HCT116 (cell line): ENCODE measurements at regions not wholly inside any gene's neighbourhood (a gene's known extent, or its start where the extent isn't known, plus 50 kb on each side); places are given as distances from the start of the nearest gene placed in this dataset.

ENCODE experiments used
- ATAC-seq: fragments of 200-7000 bp; cut with Tn5 transposase; 2 replicates; pipeline ENCODE4 v1.9.1; 2020; ENCODE audit warnings: mild to moderate bottlenecking, moderate library complexity
- BruUV-seq: library from RNA; stranded (reverse); fragments of 400-500 nt; replicated peaks from 2 replicates; lab custom pipeline; 2021; lab: Mats Ljungman, UMichigan
- CTCF ChIA-PET: fragments of 300-600 bp; sonication (Branson Sonifier 250); formaldehyde crosslinking; loops from one replicate; lab custom pipeline; 2021; ENCODE audit warnings: antibody characterized with exemption; lab: Charles Lee
- POLR2A ChIA-PET: fragments of 300-600, 350-600 bp; sonication (Branson Sonifier 250); formaldehyde crosslinking; loops from one replicate; lab custom pipeline; 2021; ENCODE audit warnings: antibody characterized with exemption; lab: Charles Lee
- RAD21 ChIA-PET, 2 experiments: fragments of 300-600 bp; sonication (Branson Sonifier 250); formaldehyde crosslinking; loops; one replicate each; lab custom pipeline; 2023; ENCODE audit warnings: low total read pairs in 2 of 2; ENCODE audit not compliant: uncharacterized antibody in 2 of 2, unreplicated experiment in 2 of 2, low non-redundant PET in 1 of 2; lab: Charles Lee
- DNase-seq: peaks from one replicate; pipeline ENCODE4 v3.0.0-alpha.2; 2010; ENCODE audit warnings: low read depth, low spot score
- H2AFZ ChIP-seq: fragments of 200-600 bp; shearing (Covaris generic), sonication (generic); 2 replicates; pipeline ENCODE4 v1.6.1; 2017; ENCODE audit warnings: low read depth, mixed run types, mixed read lengths, antibody characterized with exemption, low read length; ENCODE audit not compliant: poor library complexity, severe bottlenecking
- H3K27ac ChIP-seq: 2 replicates; pipeline ENCODE4 v1.5.1; 2012; ENCODE audit warnings: low read depth, low read length
- H3K27me3 ChIP-seq: fragments of 200-600 bp; sonication (generic); 2 replicates; pipeline ENCODE4 v1.6.1; 2016; ENCODE audit warnings: mixed run types, low read length, mixed read lengths; ENCODE audit not compliant: insufficient read depth
- H3K36me3 ChIP-seq, 2 experiments: fragments of 200-500 bp in 1 of 2; fragments of 200-600 bp in 1 of 2; sonication (Bioruptor generic) in 1 of 2; sonication (generic) in 1 of 2; 2 replicates each; pipeline versions ENCODE4 v1.5.1 to v1.6.1; 2014 to 2016; ENCODE audit warnings: low read length in 2 of 2, inconsistent platforms in 1 of 2, mixed read lengths in 1 of 2, mixed run types in 1 of 2; ENCODE audit not compliant: insufficient read depth in 2 of 2, control insufficient read depth in 1 of 2
- H3K4me1 ChIP-seq, 2 experiments: fragments of 200-600 bp in 1 of 2; sonication (generic) in 1 of 2; 2 replicates each; pipeline versions ENCODE4 v1.5.1 to v1.6.1; 2012 to 2017; ENCODE audit warnings: low read length in 2 of 2, inconsistent platforms in 1 of 2, mild to moderate bottlenecking in 1 of 2, mixed read lengths in 1 of 2, mixed run types in 1 of 2, moderate library complexity in 1 of 2; ENCODE audit not compliant: insufficient read depth in 2 of 2, control insufficient read depth in 1 of 2
- H3K4me2 ChIP-seq: fragments of 200-600 bp; sonication (generic); 2 replicates; pipeline ENCODE4 v1.6.1; 2017; ENCODE audit warnings: mixed run types, low read length, mixed read lengths
- H3K4me3 ChIP-seq, 2 experiments: fragments of 200-600 bp in 1 of 2; sonication (generic) in 1 of 2; replicated peaks in 1 of 2; 2 replicates each; pipeline ENCODE4 v1.5.1; 2011 to 2016; ENCODE audit warnings: low read length in 2 of 2, control low read depth in 1 of 2, low read depth in 1 of 2, mild to moderate bottlenecking in 1 of 2, mixed read lengths in 1 of 2, mixed run types in 1 of 2
- H3K79me2 ChIP-seq: fragments of 200-600 bp; sonication (generic); 2 replicates; pipeline ENCODE4 v1.6.1; 2017; ENCODE audit warnings: mild to moderate bottlenecking, mixed run types, low read length, moderate library complexity, mixed read lengths; ENCODE audit not compliant: insufficient read depth
- H3K9ac ChIP-seq: fragments of 200-600 bp; sonication (generic); 2 replicates; pipeline ENCODE4 v1.6.1; 2016; ENCODE audit warnings: low read length, mixed read lengths
- H3K9me2 ChIP-seq: fragments of 200-600 bp; sonication (generic), shearing (Covaris generic); 2 replicates; pipeline ENCODE4 v1.6.1; 2017; ENCODE audit warnings: mixed run types, mild to moderate bottlenecking, moderate library complexity; ENCODE audit not compliant: insufficient read depth
- H3K9me3 ChIP-seq, 2 experiments: fragments of 200-500 bp in 1 of 2; fragments of 200-600 bp in 1 of 2; sonication (Bioruptor generic) in 1 of 2; sonication (generic) in 1 of 2; 2 replicates each; pipeline ENCODE4 v1.6.1; 2014 to 2017; ENCODE audit warnings: low read length in 2 of 2, mixed read lengths in 2 of 2, inconsistent platforms in 1 of 2, low read depth in 1 of 2, mild to moderate bottlenecking in 1 of 2, mixed run types in 1 of 2, moderate library complexity in 1 of 2; ENCODE audit not compliant: control insufficient read depth in 1 of 2, insufficient read depth in 1 of 2
- H4K20me1 ChIP-seq: fragments of 200-600 bp; sonication (generic), shearing (Covaris generic); 2 replicates; pipeline ENCODE4 v1.6.1; 2017; ENCODE audit warnings: mixed run types, mild to moderate bottlenecking, moderate library complexity; ENCODE audit not compliant: insufficient read depth
- CEBPB ChIP-seq: IDR thresholded peaks from 2 replicates; pipeline ENCODE4 v1.6.1; 2012; ENCODE audit warnings: low read depth
- EGR1 ChIP-seq: IDR thresholded peaks from 2 replicates; pipeline ENCODE4 v1.6.1; 2012; ENCODE audit warnings: low read depth
- EZH2 ChIP-seq: fragments of 200-600 bp; sonication (generic); IDR thresholded peaks from 2 replicates; pipeline ENCODE4 v1.6.1; 2017; ENCODE audit warnings: antibody characterized with exemption, mixed run types
- FOSL1 ChIP-seq: IDR thresholded peaks from 2 replicates; pipeline ENCODE4 v1.6.1; 2012; ENCODE audit warnings: low read depth
- JUND ChIP-seq: IDR thresholded peaks from 2 replicates; pipeline ENCODE4 v1.6.1; 2012
- POLR2A ChIP-seq: IDR thresholded peaks from 2 replicates; pipeline ENCODE4 v1.7.0; 2011; ENCODE audit warnings: borderline replicate concordance; ENCODE audit not compliant: insufficient read depth, insufficient read length; ENCODE audit errors: extremely low read depth
- SIN3A ChIP-seq: IDR thresholded peaks from 2 replicates; pipeline ENCODE4 v1.6.1; 2012; ENCODE audit warnings: low read depth
- SP1 ChIP-seq: IDR thresholded peaks from 2 replicates; pipeline ENCODE4 v1.6.1; 2012; ENCODE audit warnings: low read depth
- SRF ChIP-seq: IDR thresholded peaks from 2 replicates; pipeline ENCODE4 v1.6.1; 2012; ENCODE audit warnings: low read depth
- TCF7L2 ChIP-seq: IDR thresholded peaks from 2 replicates; pipeline ENCODE4 v1.7.0; 2011; ENCODE audit warnings: borderline replicate concordance, inconsistent platforms; ENCODE audit not compliant: insufficient read depth, insufficient read length; ENCODE audit errors: extremely low read depth
- YY1 ChIP-seq: IDR thresholded peaks from 2 replicates; pipeline ENCODE4 v1.6.1; 2011; ENCODE audit warnings: low read length, low read depth, moderate library complexity, mild to moderate bottlenecking; ENCODE audit not compliant: insufficient replicate concordance; ENCODE audit errors: extremely low read depth
- ZNF274 ChIP-seq: fragments of 200-500 bp; sonication (Bioruptor generic); IDR thresholded peaks from 2 replicates; pipeline ENCODE4 v1.6.1; 2014; ENCODE audit warnings: mild to moderate bottlenecking, low read depth, low read length, inconsistent platforms
- intact Hi-C: fragments of 100-400 bp; cut with micrococcal nuclease; formaldehyde crosslinking; loops from 2 replicates; pipeline ENCODE4 v1.10.0; 2022
- TF ChIP-seq, protein P1 (sequence below), 3 experiments: fragments of 200-600 bp in 1 of 3; sonication (generic) in 1 of 3; IDR thresholded peaks in 2 of 3; conservative IDR thresholded peaks in 1 of 3; 2 replicates each; pipeline ENCODE4 v1.5.1; 2012 to 2017; ENCODE audit warnings: low read depth in 2 of 3, low read length in 2 of 3, antibody characterized with exemption in 1 of 3, borderline replicate concordance in 1 of 3, control low read depth in 1 of 3, mild to moderate bottlenecking in 1 of 3, mixed read lengths in 1 of 3, mixed run types in 1 of 3, moderate library complexity in 1 of 3; ENCODE audit not compliant: insufficient read depth in 1 of 3
- TF ChIP-seq, protein P2 (sequence below): IDR thresholded peaks from 2 replicates; pipeline ENCODE4 v1.6.1; 2012
- TF ChIP-seq, protein P3 (sequence below): IDR thresholded peaks from 2 replicates; pipeline ENCODE4 v1.6.1; 2012; ENCODE audit warnings: low read depth

DNA sequence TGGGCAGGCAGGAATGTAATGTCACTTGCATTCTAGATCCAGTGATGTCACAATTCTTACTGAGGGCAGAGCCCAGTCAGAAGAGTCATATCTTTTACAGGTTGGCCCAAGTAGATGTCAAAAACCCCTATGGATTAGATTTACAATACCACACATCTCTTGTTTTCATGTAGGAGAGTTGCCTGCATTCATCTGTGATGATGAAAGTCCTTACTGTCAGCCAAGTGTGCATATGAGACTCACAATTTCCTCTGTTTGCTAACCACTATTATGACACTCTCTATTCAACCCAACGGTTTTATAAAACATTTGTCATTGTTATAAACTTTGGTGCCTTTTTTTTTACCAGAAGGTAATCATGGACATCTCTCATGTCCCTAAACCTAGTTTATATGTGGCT is 898.8 kb upstream of the AMELY start:
- H3K27ac ChIP-seq: no peak overlapping the region
- no peak overlapping the region for H3K4me2 ChIP-seq
- H3K4me1 ChIP-seq: no peaks in the 10 kb centered on the region
- no peaks in the 10 kb centered on the region for H4K20me1 ChIP-seq
- no peak for DNase-seq
- no peaks in the 10 kb centered on the region for H3K9me3 ChIP-seq
- POLR2A ChIA-PET: no interaction called here
- no peak overlapping the region for H3K9ac ChIP-seq
- H3K9me2 ChIP-seq: no peaks in the 10 kb centered on the region
- no peak for TF ChIP-seq CEBPB
- no TSS peak for BruUV-seq
- H3K36me3 ChIP-seq: no peaks in the 10 kb centered on the region
- no peak for ATAC-seq
- H3K79me2 ChIP-seq: no peaks in the 10 kb centered on the region
- RAD21 ChIA-PET: no interaction called here
- H3K4me3 ChIP-seq: no peak overlapping the region
- intact Hi-C loops: no loop called here
- no peak overlapping the region for H2AFZ ChIP-seq
- CTCF ChIA-PET: no interaction called here
- H3K27me3 ChIP-seq: no peaks in the 10 kb centered on the region

DNA sequence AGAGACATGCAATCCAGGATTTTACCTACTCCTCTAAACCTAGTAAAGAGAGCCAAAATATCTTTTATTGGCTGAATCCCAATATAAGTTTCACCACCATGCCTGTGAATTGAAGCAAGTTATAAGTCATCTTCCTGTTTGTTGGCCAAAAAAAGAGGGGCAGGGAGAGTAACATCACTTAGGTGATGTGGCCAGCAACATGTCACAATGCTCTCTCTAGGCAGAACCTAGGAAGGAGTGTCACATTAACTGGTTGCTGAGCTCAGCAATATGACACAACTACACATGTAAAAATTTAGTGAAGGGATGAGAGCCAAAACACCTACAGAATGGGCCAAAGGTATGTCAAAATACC is 895.9 kb upstream of the AMELY start:
- Histone ChIP-seq H3K79me2 (no peaks in the 10 kb centered on the region), H3K27ac (no peak overlapping the region), H3K9me3 (no peaks in the 10 kb centered on the region), H3K27me3 (no peaks in the 10 kb centered on the region), H4K20me1 (no peaks in the 10 kb centered on the region), H3K9ac (no peak overlapping the region), H3K9me2 (no peaks in the 10 kb centered on the region), H3K36me3 (no peaks in the 10 kb centered on the region), H3K4me2 (no peak overlapping the region), H2AFZ (no peak overlapping the region), H3K4me1 (no peaks in the 10 kb centered on the region), H3K4me3 (no peak overlapping the region)
- POLR2A ChIA-PET: no interaction called here
- no peak for DNase-seq
- no peak for ATAC-seq
- CTCF ChIA-PET: no interaction called here
- BruUV-seq: no TSS peak
- RAD21 ChIA-PET: no interaction called here
- intact Hi-C loops: no loop called here
- TF ChIP-seq EGR1: no peak
- no peak for TF ChIP-seq TCF7L2
- no peak for TF ChIP-seq JUND
- TF ChIP-seq, protein P1, sequence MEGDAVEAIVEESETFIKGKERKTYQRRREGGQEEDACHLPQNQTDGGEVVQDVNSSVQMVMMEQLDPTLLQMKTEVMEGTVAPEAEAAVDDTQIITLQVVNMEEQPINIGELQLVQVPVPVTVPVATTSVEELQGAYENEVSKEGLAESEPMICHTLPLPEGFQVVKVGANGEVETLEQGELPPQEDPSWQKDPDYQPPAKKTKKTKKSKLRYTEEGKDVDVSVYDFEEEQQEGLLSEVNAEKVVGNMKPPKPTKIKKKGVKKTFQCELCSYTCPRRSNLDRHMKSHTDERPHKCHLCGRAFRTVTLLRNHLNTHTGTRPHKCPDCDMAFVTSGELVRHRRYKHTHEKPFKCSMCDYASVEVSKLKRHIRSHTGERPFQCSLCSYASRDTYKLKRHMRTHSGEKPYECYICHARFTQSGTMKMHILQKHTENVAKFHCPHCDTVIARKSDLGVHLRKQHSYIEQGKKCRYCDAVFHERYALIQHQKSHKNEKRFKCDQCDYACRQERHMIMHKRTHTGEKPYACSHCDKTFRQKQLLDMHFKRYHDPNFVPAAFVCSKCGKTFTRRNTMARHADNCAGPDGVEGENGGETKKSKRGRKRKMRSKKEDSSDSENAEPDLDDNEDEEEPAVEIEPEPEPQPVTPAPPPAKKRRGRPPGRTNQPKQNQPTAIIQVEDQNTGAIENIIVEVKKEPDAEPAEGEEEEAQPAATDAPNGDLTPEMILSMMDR (IDR thresholded peaks at IDR 0.05 in 2 of 3, conservative IDR thresholded peaks at IDR 0.05 in 1 of 3; ENCODE audit: borderline replicate concordance in 1 of 3, insufficient read depth in 1 of 3, low read depth in 2 of 3, low read length in 2 of 3): no peak
- TF ChIP-seq, protein P2, sequence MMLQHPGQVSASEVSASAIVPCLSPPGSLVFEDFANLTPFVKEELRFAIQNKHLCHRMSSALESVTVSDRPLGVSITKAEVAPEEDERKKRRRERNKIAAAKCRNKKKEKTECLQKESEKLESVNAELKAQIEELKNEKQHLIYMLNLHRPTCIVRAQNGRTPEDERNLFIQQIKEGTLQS: no peak
- TF ChIP-seq CEBPB: no peak
- TF ChIP-seq YY1: no peak
- no peak for TF ChIP-seq SIN3A
- no peak for TF ChIP-seq EZH2
- TF ChIP-seq, protein P3, sequence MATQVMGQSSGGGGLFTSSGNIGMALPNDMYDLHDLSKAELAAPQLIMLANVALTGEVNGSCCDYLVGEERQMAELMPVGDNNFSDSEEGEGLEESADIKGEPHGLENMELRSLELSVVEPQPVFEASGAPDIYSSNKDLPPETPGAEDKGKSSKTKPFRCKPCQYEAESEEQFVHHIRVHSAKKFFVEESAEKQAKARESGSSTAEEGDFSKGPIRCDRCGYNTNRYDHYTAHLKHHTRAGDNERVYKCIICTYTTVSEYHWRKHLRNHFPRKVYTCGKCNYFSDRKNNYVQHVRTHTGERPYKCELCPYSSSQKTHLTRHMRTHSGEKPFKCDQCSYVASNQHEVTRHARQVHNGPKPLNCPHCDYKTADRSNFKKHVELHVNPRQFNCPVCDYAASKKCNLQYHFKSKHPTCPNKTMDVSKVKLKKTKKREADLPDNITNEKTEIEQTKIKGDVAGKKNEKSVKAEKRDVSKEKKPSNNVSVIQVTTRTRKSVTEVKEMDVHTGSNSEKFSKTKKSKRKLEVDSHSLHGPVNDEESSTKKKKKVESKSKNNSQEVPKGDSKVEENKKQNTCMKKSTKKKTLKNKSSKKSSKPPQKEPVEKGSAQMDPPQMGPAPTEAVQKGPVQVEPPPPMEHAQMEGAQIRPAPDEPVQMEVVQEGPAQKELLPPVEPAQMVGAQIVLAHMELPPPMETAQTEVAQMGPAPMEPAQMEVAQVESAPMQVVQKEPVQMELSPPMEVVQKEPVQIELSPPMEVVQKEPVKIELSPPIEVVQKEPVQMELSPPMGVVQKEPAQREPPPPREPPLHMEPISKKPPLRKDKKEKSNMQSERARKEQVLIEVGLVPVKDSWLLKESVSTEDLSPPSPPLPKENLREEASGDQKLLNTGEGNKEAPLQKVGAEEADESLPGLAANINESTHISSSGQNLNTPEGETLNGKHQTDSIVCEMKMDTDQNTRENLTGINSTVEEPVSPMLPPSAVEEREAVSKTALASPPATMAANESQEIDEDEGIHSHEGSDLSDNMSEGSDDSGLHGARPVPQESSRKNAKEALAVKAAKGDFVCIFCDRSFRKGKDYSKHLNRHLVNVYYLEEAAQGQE: no peak
- TF ChIP-seq FOSL1: no peak
- TF ChIP-seq SP1: no peak
- TF ChIP-seq ZNF274: no peak
- TF ChIP-seq POLR2A: no peak
- no peak for TF ChIP-seq SRF
